HEK293 (cell line): ENCODE measurements at regions not wholly inside any gene's neighbourhood (a gene's known extent, or its start where the extent isn't known, plus 50 kb on each side); places are given as distances from the start of the nearest gene placed in this dataset.

ENCODE experiments used
- HOXA7 ChIP-seq: sonication (generic); formaldehyde crosslinking; IDR thresholded peaks from 2 replicates; pipeline ENCODE4 v1.8.1; 2022; ENCODE audit warnings: missing genetic modification reagents, borderline replicate concordance
- IKZF3 ChIP-seq: fragments of 450-650 bp; IDR thresholded peaks from 2 replicates; pipeline ENCODE4 v1.5.0; 2018; ENCODE audit warnings: missing biosample characterization, mild to moderate bottlenecking, missing genetic modification characterization, moderate library complexity
- ZEB2 ChIP-seq: fragments of 450-650 bp; formaldehyde crosslinking; IDR thresholded peaks from 2 replicates; pipeline ENCODE4 v1.5.1; 2016; ENCODE audit warnings: missing biosample characterization, missing genetic modification characterization
- ZNF174 ChIP-seq: fragments of 450-650 bp; formaldehyde crosslinking; IDR thresholded peaks from 2 replicates; pipeline ENCODE4 v1.5.0; 2017; ENCODE audit warnings: missing biosample characterization, mild to moderate bottlenecking, missing genetic modification characterization
- ZNF175 ChIP-seq: fragments of 450-650 bp; formaldehyde crosslinking; IDR thresholded peaks from 2 replicates; pipeline ENCODE4 v1.5.1; 2016; ENCODE audit warnings: missing biosample characterization, missing genetic modification characterization
- ZNF223 ChIP-seq: fragments of 450-650 bp; formaldehyde crosslinking; IDR thresholded peaks from 2 replicates; pipeline ENCODE4 v1.5.1; 2016; ENCODE audit warnings: missing biosample characterization, missing genetic modification characterization
- ZNF311 ChIP-seq: fragments of 450-650 bp; formaldehyde crosslinking; IDR thresholded peaks from 2 replicates; pipeline ENCODE4 v1.5.1; 2017; ENCODE audit warnings: missing biosample characterization, missing genetic modification characterization, borderline replicate concordance
- ZNF624 ChIP-seq: fragments of 450-650 bp; formaldehyde crosslinking; IDR thresholded peaks from 2 replicates; pipeline ENCODE4 v1.5.1; 2017; ENCODE audit warnings: missing biosample characterization, missing genetic modification characterization
- ZNF664 ChIP-seq: fragments of 450-650 bp; formaldehyde crosslinking; IDR thresholded peaks from 2 replicates; pipeline ENCODE4 v1.5.1; 2016; ENCODE audit warnings: missing biosample characterization, missing genetic modification characterization
- ZNF677 ChIP-seq: fragments of 450-650 bp; IDR thresholded peaks from 2 replicates; pipeline ENCODE4 v1.5.0; 2018; ENCODE audit warnings: missing biosample characterization, mild to moderate bottlenecking, missing genetic modification characterization, moderate library complexity
- ZNF777 ChIP-seq: fragments of 450-650 bp; formaldehyde crosslinking; IDR thresholded peaks from 2 replicates; pipeline ENCODE4 v1.5.1; 2017; ENCODE audit warnings: missing biosample characterization, missing genetic modification characterization, borderline replicate concordance
- ZSCAN16 ChIP-seq: fragments of 450-650 bp; formaldehyde crosslinking; IDR thresholded peaks from 2 replicates; pipeline ENCODE4 v1.5.1; 2016; ENCODE audit warnings: missing biosample characterization, missing genetic modification characterization
- TF ChIP-seq, protein P1 (sequence below): fragments of 450-650 bp; formaldehyde crosslinking; IDR thresholded peaks from 2 replicates; pipeline ENCODE4 v1.5.1; 2016; ENCODE audit warnings: missing biosample characterization, missing genetic modification characterization
- TF ChIP-seq, protein P2 (sequence below): fragments of 450-650 bp; formaldehyde crosslinking; IDR thresholded peaks from 2 replicates; pipeline ENCODE4 v1.5.1; 2017; ENCODE audit warnings: missing biosample characterization, mild to moderate bottlenecking, missing genetic modification characterization, moderate library complexity

DNA sequence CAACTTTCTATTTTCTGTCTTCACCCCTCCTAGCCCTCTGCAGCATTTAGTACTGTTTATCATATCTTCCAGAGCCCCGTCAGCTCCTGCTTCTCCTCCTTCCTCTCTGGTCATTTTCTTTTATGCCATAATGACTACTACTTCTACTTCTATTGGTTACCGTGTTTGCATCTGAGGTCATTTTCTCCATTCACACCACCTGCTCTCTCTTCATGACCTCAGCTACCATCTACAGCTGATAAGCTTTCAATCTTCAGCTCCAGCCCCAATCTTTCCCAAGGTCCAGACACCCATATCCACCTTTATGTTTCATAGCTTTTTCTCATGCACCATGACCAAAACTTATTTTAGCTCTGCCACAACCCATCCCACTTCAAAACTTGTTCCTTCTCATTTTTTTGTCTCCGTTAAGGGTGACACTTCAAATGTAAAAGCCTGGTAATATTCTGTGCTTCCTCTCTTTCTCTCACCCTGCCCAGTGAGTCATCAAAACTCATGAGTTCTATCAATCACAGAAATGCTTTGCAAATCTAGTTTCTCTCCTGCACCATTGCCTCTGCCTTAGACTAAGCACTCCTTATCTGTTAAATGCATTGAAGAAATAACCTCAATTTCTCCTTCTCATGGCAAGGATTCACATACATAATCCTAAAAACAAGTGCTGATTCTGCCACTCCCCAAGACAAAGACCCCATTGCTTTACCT is 71.3 kb upstream of the IQCM start:
- TF ChIP-seq, protein P1, sequence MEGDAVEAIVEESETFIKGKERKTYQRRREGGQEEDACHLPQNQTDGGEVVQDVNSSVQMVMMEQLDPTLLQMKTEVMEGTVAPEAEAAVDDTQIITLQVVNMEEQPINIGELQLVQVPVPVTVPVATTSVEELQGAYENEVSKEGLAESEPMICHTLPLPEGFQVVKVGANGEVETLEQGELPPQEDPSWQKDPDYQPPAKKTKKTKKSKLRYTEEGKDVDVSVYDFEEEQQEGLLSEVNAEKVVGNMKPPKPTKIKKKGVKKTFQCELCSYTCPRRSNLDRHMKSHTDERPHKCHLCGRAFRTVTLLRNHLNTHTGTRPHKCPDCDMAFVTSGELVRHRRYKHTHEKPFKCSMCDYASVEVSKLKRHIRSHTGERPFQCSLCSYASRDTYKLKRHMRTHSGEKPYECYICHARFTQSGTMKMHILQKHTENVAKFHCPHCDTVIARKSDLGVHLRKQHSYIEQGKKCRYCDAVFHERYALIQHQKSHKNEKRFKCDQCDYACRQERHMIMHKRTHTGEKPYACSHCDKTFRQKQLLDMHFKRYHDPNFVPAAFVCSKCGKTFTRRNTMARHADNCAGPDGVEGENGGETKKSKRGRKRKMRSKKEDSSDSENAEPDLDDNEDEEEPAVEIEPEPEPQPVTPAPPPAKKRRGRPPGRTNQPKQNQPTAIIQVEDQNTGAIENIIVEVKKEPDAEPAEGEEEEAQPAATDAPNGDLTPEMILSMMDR (tag by site-specific recombination) = no peak
- no peak for TF ChIP-seq ZNF664 (tag by site-specific recombination)
- TF ChIP-seq IKZF3 = no peak
- no peak for TF ChIP-seq ZNF311 (tag by site-specific recombination)
- no peak for TF ChIP-seq ZSCAN16 (tag by site-specific recombination)
- TF ChIP-seq ZNF677 (tag by site-specific recombination) = no peak
- TF ChIP-seq, protein P2, sequence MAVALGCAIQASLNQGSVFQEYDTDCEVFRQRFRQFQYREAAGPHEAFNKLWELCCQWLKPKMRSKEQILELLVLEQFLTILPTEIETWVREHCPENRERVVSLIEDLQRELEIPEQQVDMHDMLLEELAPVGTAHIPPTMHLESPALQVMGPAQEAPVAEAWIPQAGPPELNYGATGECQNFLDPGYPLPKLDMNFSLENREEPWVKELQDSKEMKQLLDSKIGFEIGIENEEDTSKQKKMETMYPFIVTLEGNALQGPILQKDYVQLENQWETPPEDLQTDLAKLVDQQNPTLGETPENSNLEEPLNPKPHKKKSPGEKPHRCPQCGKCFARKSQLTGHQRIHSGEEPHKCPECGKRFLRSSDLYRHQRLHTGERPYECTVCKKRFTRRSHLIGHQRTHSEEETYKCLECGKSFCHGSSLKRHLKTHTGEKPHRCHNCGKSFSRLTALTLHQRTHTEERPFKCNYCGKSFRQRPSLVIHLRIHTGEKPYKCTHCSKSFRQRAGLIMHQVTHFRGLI (tag by site-specific recombination) = no peak
- TF ChIP-seq HOXA7 (CRISPR knock-in tag) = no peak
- TF ChIP-seq ZNF223 (tag by site-specific recombination) = no peak
- TF ChIP-seq ZNF175 = no peak
- no peak for TF ChIP-seq ZNF777 (tag by site-specific recombination)
- no peak for TF ChIP-seq ZNF624 (tag by site-specific recombination)
- TF ChIP-seq ZNF174 (tag by site-specific recombination) = no peak
- no peak for TF ChIP-seq ZEB2 (tag by site-specific recombination)
